HL-60 (cell line): ENCODE measurements at regions not wholly inside any gene's neighbourhood (a gene's known extent, or its start where the extent isn't known, plus 50 kb on each side); places are given as distances from the start of the nearest gene placed in this dataset.

Experiments used
- DNase-seq, 2 experiments: peaks; one replicate each; pipeline ENCODE4 v3.0.0-alpha.2; 2010 to 2020; ENCODE audit warnings: low read depth in 1 of 2, low spot score in 1 of 2
- H3K27ac ChIP-seq: fragments of 250-450 bp; sonication (Bioruptor Pico); replicated peaks from 2 replicates; pipeline ENCODE4 v1.5.1; 2020; ENCODE audit warnings: mild to moderate bottlenecking, moderate library complexity
- H3K27me3 ChIP-seq: fragments of 250-450 bp; sonication (Bioruptor Pico); 2 replicates; pipeline ENCODE4 v1.5.1; 2021; ENCODE audit warnings: mild to moderate bottlenecking, moderate library complexity; ENCODE audit not compliant: insufficient read depth, poor library complexity, severe bottlenecking
- H3K4me3 ChIP-seq: replicated peaks from 2 replicates; pipeline ENCODE4 v1.5.1; 2011; ENCODE audit warnings: mild to moderate bottlenecking, control low read depth, low read length; ENCODE audit not compliant: insufficient read depth
- CTCF ChIP-seq: IDR thresholded peaks from one replicate; pipeline ENCODE4 v1.5.1; 2011; ENCODE audit warnings: low read length, control low read depth, inconsistent platforms; ENCODE audit not compliant: insufficient read depth
- GABPA ChIP-seq: IDR thresholded peaks from 2 replicates; pipeline ENCODE4 v1.6.1; 2012; ENCODE audit warnings: low read depth
- POLR2AphosphoS5 ChIP-seq: IDR thresholded peaks from 2 replicates; pipeline ENCODE4 v1.6.1; 2012; ENCODE audit warnings: low read depth
- SPI1 ChIP-seq: IDR thresholded peaks from 2 replicates; pipeline ENCODE4 v1.6.1; 2012; ENCODE audit warnings: low read depth, mild to moderate bottlenecking, borderline replicate concordance
- TF ChIP-seq, protein P1 (sequence below): IDR thresholded peaks from 2 replicates; pipeline ENCODE4 v1.6.1; 2012; ENCODE audit warnings: low read depth; ENCODE audit not compliant: insufficient replicate concordance

DNA sequence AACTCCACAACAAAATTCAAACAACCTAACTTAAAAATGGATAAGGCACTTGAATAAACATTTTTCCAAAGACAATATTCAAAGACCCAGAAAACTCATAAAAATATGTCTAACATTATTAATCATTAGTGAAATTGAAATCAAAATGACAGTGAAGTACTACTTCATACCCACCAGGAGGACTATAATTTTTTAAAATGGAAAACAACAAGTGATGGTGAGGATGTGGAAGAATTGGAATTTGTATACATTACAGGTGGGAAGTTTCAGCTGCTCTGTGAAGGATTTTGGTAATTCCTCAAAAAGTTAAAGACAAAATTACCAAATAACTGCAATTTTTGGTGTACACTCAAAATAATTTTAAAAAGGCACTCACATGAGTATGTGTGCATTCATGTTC lies 920.0 kb downstream of the TDRD15 start:
- H3K27ac ChIP-seq: no peak overlapping the region
- no peak overlapping the region for H3K4me3 ChIP-seq
- no peak for DNase-seq
- no peaks in the 10 kb centered on the region for H3K27me3 ChIP-seq
- no peak for TF ChIP-seq SPI1
- no peak for TF ChIP-seq POLR2AphosphoS5
- TF ChIP-seq CTCF: no peak
- no peak for TF ChIP-seq GABPA
- TF ChIP-seq, protein P1, sequence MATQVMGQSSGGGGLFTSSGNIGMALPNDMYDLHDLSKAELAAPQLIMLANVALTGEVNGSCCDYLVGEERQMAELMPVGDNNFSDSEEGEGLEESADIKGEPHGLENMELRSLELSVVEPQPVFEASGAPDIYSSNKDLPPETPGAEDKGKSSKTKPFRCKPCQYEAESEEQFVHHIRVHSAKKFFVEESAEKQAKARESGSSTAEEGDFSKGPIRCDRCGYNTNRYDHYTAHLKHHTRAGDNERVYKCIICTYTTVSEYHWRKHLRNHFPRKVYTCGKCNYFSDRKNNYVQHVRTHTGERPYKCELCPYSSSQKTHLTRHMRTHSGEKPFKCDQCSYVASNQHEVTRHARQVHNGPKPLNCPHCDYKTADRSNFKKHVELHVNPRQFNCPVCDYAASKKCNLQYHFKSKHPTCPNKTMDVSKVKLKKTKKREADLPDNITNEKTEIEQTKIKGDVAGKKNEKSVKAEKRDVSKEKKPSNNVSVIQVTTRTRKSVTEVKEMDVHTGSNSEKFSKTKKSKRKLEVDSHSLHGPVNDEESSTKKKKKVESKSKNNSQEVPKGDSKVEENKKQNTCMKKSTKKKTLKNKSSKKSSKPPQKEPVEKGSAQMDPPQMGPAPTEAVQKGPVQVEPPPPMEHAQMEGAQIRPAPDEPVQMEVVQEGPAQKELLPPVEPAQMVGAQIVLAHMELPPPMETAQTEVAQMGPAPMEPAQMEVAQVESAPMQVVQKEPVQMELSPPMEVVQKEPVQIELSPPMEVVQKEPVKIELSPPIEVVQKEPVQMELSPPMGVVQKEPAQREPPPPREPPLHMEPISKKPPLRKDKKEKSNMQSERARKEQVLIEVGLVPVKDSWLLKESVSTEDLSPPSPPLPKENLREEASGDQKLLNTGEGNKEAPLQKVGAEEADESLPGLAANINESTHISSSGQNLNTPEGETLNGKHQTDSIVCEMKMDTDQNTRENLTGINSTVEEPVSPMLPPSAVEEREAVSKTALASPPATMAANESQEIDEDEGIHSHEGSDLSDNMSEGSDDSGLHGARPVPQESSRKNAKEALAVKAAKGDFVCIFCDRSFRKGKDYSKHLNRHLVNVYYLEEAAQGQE: no peak

DNA sequence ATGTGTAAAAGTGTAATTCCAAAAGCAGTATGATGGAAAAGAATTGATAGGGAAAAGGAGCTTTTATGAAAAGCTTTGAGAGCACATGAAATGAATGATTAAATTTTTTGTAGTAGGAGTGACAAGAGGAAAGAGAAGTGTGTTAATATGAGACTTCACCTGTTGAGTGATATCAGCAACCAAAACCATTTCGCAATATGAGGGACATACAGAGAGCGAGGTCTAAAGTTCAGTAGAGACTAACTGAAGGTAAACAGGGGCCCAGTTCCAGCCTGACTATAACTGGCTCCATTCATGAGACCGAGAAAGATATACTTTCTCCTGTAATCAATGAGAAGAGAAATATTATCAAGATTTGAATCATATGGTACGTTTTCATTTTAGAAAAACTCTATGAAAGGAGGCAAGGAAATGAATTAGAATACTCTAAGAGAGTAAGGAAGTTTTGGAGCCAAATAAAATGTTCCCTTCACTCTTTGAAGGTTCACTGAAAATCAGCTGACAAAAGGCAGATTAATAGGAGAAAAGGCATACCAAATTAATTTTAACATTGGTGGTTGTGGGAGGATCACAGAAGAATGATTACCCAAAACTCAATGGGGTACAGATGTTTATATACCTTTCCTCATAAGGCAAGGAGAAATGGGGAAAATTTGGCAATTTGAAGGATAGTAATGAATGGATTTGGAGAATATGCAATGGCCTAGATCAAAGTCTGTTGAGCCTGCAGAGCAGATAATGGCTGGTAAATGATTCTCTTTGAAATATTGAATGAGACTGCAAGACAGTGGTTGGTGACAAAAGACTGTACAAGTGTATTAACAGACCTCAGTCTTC lies 932.2 kb downstream of the TDRD15 start:
- Histone ChIP-seq H3K4me3 (no peak overlapping the region), H3K27me3 (no peaks in the 10 kb centered on the region), H3K27ac (no peak overlapping the region)
- no peak for DNase-seq
- TF ChIP-seq POLR2AphosphoS5 (no peak), CTCF (no peak), SPI1 (no peak), GABPA (no peak)
- TF ChIP-seq, protein P1: no peak

DNA sequence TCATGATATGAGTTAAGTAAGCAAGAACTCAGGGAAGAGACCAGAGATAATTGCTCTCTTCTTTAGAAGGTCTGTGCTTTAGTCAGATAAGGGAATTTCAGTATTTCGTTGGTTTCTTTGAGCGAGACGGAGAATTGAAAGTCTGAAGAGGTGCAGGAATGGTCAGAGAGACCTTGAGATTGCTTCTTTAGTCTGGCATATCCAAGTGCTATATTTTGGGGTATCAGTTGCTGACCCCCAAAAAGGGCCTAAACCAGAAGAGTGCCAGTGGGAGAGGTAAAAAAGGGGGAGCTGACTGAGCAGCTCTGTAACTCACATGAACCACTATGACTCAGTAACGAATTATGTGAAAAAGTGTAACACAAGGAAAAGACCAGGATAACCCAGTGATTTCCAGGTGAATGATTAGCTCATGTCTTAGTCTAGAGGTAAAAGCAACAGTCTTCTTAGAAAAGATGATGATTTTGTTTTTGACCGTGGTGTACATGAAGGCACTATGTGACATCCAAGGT lies 932.9 kb downstream of the TDRD15 start:
- TF ChIP-seq POLR2AphosphoS5 (no peak), SPI1 (no peak), GABPA (no peak), CTCF (no peak)
- TF ChIP-seq, protein P1: no peak
- Histone ChIP-seq H3K27ac (no peak overlapping the region), H3K4me3 (no peak overlapping the region), H3K27me3 (no peaks in the 10 kb centered on the region)
- DNase-seq: no peak
